ENCODE measurements at regions not wholly inside any gene's neighbourhood (a gene's known extent, or its start where the extent isn't known, plus 50 kb on each side); places are given as distances from the start of the nearest gene placed in this dataset.
"Not testable (repeated sequence)": the region's sequence is repeated elsewhere in the genome, so short reads cannot be mapped to it uniquely, and the experiment has no call there.

- no peaks in the 10 kb centered on the region for H3K4me1 ChIP-seq (replicated peaks; ENCODE audit: insufficient read depth)
- TF ChIP-seq CTCF (conservative IDR thresholded peaks at IDR 0.05) (no peak), EZH2 (IDR thresholded peaks at IDR 0.05; ENCODE audit: low read depth) (no peak)
- H4K20me1 ChIP-seq (ENCODE audit: insufficient read depth), result no peaks in the 10 kb centered on the region; the same call in 1 of the 2 replicates
- no peak overlapping the region for H3K4me3 ChIP-seq
- no TSS peak for BruUV-seq (replicated peaks)
- no peaks in the 10 kb centered on the region for H3K36me3 ChIP-seq (ENCODE audit: low read depth)
- no peak overlapping the region for H3K4me2 ChIP-seq
- intact Hi-C loops (cut with micrococcal nuclease; ENCODE audit: unreplicated experiment), result no loop called here
- H3K27ac ChIP-seq, result no peak overlapping the region
- DNase-seq, result no peak
- peaks cover 33% of the 10 kb centered on the region for H3K27me3 ChIP-seq (ENCODE audit: insufficient read depth, low read depth)
- ChIA-PET CTCF (no interaction called here), POLR2A (ENCODE audit: unreplicated experiment) (no interaction called here)
- no peaks in the 10 kb centered on the region for H3K9me2 ChIP-seq (ENCODE audit: insufficient read depth)
- no peaks in the 10 kb centered on the region for H3K9me3 ChIP-seq (ENCODE audit: insufficient read depth, low read depth)
- H2AFZ ChIP-seq, result no peak overlapping the region
- H3K79me2 ChIP-seq (ENCODE audit: low read depth), result no peaks in the 10 kb centered on the region
- no peaks in the 10 kb centered on the region for H3F3A ChIP-seq (ENCODE audit: insufficient read depth, low read depth)
These were observed 727.3 kb downstream of the BCL11A start for GRCh38 chr2:59826177-59826576.

GRCh38 chr2:59824314-59824713 lies 729.1 kb downstream of the BCL11A start:
- Histone ChIP-seq H3K9me2 (ENCODE audit: insufficient read depth) (no peaks in the 10 kb centered on the region), H3F3A (ENCODE audit: insufficient read depth, low read depth) (no peaks in the 10 kb centered on the region), H3K27me3 (ENCODE audit: insufficient read depth, low read depth) (peaks cover 17% of the 10 kb centered on the region), H2AFZ (no peak overlapping the region), H3K27ac (no peak overlapping the region), H3K9me3 (ENCODE audit: insufficient read depth, low read depth) (no peaks in the 10 kb centered on the region), H3K36me3 (ENCODE audit: low read depth) (no peaks in the 10 kb centered on the region), H3K4me1 (replicated peaks; ENCODE audit: insufficient read depth) (no peaks in the 10 kb centered on the region), H4K20me1 (ENCODE audit: insufficient read depth) (no peaks in the 10 kb centered on the region; the same call in 1 of the 2 replicates), H3K79me2 (ENCODE audit: low read depth) (no peaks in the 10 kb centered on the region), H3K4me3 (no peak overlapping the region), H3K4me2 (no peak overlapping the region)
- no peak for DNase-seq
- CTCF ChIA-PET, result no interaction called here
- no TSS peak for BruUV-seq (replicated peaks)
- POLR2A ChIA-PET (ENCODE audit: unreplicated experiment), result no interaction called here
- TF ChIP-seq EZH2 (IDR thresholded peaks at IDR 0.05; ENCODE audit: low read depth) (no peak), CTCF (conservative IDR thresholded peaks at IDR 0.05) (no peak)
- intact Hi-C loops (cut with micrococcal nuclease; ENCODE audit: unreplicated experiment), result no loop called here

GRCh38 chr2:59816075-59816474 lies 737.4 kb downstream of the BCL11A start:
- Histone ChIP-seq H3K9me3 (ENCODE audit: insufficient read depth, low read depth) (no peaks in the 10 kb centered on the region), H4K20me1 (ENCODE audit: insufficient read depth) (no peaks in the 10 kb centered on the region), H3K79me2 (ENCODE audit: low read depth) (no peaks in the 10 kb centered on the region), H3K36me3 (ENCODE audit: low read depth) (no peaks in the 10 kb centered on the region), H3K4me2 (no peak overlapping the region), H3F3A (ENCODE audit: insufficient read depth, low read depth) (no peaks in the 10 kb centered on the region), H3K27me3 (ENCODE audit: insufficient read depth, low read depth) (no peaks in the 10 kb centered on the region), H3K4me1 (replicated peaks; ENCODE audit: insufficient read depth) (no peaks in the 10 kb centered on the region), H3K4me3 (no peak overlapping the region), H3K9me2 (ENCODE audit: insufficient read depth) (no peaks in the 10 kb centered on the region), H3K27ac (no peak overlapping the region), H2AFZ (no peak overlapping the region)
- no peak for DNase-seq
- TF ChIP-seq CTCF (conservative IDR thresholded peaks at IDR 0.05), result no peak
- intact Hi-C loops (cut with micrococcal nuclease; ENCODE audit: unreplicated experiment), result no loop called here
- ChIA-PET CTCF (no interaction called here), POLR2A (ENCODE audit: unreplicated experiment) (no interaction called here)
- no TSS peak for BruUV-seq (replicated peaks)

- H3F3A ChIP-seq (ENCODE audit: insufficient read depth, low read depth); H3K27me3 ChIP-seq (ENCODE audit: insufficient read depth, low read depth); POLR2A ChIA-PET (ENCODE audit: unreplicated experiment); H4K20me1 ChIP-seq (ENCODE audit: insufficient read depth); H2AFZ ChIP-seq; H3K4me2 ChIP-seq; H3K9me2 ChIP-seq (ENCODE audit: insufficient read depth); H3K27ac ChIP-seq; CTCF ChIA-PET; H3K4me3 ChIP-seq; DNase-seq; H3K79me2 ChIP-seq (ENCODE audit: low read depth); BruUV-seq (replicated peaks); H3K4me1 ChIP-seq (replicated peaks; ENCODE audit: insufficient read depth); H3K36me3 ChIP-seq (ENCODE audit: low read depth); H3K9me3 ChIP-seq (ENCODE audit: insufficient read depth, low read depth); intact Hi-C loops (cut with micrococcal nuclease; ENCODE audit: unreplicated experiment): not testable (repeated sequence)
These were observed 743.2 kb downstream of the BCL11A start for GRCh38 chr2:59810283-59810682.

Data from PC-9 (cell line).